GM21381 (cell line): ENCODE measurements at regions not wholly inside any gene's neighbourhood (a gene's known extent, or its start where the extent isn't known, plus 50 kb on each side); places are given as distances from the start of the nearest gene placed in this dataset.

Experiments
- ATAC-seq: cut with Tn5 transposase; IDR thresholded peaks from one replicate; pipeline ENCODE4 v1.9.1; 2021; ENCODE audit warnings: mild to moderate bottlenecking, moderate library complexity; ENCODE audit not compliant: unreplicated experiment

DNA sequence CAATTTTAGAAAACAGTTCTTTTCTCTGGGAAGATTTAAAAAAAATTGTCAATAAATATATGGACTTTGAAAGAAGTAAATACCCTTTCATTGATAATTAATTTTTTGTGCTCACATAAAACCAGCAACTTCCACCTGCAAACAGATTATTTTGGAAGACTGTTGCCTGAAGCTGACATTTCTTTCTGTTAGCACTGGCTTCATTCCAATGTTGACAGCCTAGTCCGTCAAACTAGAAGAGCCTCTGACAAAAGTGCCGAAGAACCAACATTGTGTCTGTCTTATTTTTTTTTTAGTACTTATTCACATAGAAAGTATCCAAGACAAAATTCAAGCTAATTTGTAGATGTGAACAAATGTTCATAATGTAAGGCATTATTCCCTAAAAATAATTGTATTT, 108.6 kb upstream of the TMEM161B start:
- no peak for ATAC-seq

- no peak for ATAC-seq
These were observed 108.1 kb upstream of the TMEM161B start for GRCh38 chr5:88376728-88377127.

- no peak for ATAC-seq
These were observed 105.7 kb upstream of the TMEM161B start for GRCh38 chr5:88374391-88374790.

GRCh38 chr5:88370824-88371223, 102.2 kb upstream of the TMEM161B start:
- ATAC-seq = no peak

DNA sequence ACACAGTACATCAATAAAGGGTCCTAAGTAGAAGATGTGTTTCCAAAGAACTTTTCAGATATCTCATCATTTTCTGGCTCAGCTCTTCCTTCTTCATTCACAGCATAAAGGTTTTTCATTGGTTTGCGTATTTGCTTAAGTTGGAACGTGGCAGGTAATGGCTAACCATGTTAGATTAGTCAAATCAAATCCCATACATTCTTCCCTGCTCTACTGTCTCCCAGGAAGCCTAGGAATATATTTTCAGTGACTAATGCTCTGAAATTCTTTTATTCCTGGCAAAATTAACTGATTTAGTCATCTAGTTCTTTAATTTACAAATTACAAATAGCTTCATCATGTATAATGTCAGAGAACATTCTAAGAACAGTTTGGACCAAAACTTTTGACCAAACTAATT, 99.6 kb upstream of the TMEM161B start:
- no peak for ATAC-seq

- no peak for ATAC-seq
These were observed 96.3 kb upstream of the TMEM161B start for GRCh38 chr5:88364991-88365390.

- no peak for ATAC-seq
These were observed 86.9 kb upstream of the TMEM161B start for GRCh38 chr5:88355490-88356050.

DNA sequence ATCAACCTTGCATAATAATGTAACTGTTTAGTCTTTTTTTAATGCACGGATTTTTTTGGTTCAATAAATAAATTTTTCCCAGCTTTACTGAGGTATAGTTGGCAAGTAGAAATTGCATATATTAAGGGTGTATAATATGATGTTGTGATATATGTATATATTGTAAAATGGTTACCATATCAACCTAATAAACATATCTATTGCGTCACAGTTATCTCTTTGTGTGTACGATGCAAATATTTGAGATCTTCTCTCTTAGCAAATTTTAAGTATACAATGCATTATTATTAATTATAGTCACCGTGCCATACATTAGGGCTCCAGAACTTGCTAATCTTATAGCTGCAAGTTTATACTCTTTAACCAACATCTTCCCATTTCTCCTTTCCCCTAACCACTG, 57.2 kb upstream of the TMEM161B start:
- no peak for ATAC-seq

- no peak for ATAC-seq
These were observed 54.1 kb upstream of the TMEM161B start for GRCh38 chr5:88322785-88323184.
